ENCODE measurements at regions not wholly inside any gene's neighbourhood (a gene's known extent, or its start where the extent isn't known, plus 50 kb on each side); places are given as distances from the start of the nearest gene placed in this dataset.

DNA sequence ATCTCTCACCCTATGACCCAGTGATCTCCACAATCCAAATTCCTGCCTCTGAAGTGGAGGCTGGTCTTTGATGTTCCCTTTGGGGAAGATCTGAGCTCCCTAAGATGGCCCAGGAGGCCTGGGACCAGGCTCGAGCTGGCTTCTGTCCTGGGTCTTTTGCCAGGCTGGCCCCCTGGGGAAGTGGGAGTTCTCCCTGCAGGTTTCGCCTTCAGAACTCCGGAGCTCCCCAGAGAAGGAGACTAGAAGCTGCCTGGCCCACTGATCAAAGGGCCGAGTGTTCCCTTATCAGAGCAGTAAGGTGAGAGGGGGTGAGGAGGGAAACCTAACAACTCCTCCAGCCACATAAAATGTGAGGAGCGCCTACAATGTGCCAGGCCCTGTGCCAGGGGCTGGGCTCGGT, 147.1 kb downstream of the IRF8 start:
- TF ChIP-seq, protein P1, sequence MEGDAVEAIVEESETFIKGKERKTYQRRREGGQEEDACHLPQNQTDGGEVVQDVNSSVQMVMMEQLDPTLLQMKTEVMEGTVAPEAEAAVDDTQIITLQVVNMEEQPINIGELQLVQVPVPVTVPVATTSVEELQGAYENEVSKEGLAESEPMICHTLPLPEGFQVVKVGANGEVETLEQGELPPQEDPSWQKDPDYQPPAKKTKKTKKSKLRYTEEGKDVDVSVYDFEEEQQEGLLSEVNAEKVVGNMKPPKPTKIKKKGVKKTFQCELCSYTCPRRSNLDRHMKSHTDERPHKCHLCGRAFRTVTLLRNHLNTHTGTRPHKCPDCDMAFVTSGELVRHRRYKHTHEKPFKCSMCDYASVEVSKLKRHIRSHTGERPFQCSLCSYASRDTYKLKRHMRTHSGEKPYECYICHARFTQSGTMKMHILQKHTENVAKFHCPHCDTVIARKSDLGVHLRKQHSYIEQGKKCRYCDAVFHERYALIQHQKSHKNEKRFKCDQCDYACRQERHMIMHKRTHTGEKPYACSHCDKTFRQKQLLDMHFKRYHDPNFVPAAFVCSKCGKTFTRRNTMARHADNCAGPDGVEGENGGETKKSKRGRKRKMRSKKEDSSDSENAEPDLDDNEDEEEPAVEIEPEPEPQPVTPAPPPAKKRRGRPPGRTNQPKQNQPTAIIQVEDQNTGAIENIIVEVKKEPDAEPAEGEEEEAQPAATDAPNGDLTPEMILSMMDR (conservative IDR thresholded peaks at IDR 0.05; ENCODE audit: low read depth, low read length), result no peak
- no peak for TF ChIP-seq EZH2phosphoT487 (IDR thresholded peaks at IDR 0.05; ENCODE audit: borderline replicate concordance, low read length)

Measured in PC-3 (cell line).